Kidney (tissue), 13 donors: ENCODE measurements at regions not wholly inside any gene's neighbourhood (a gene's known extent, or its start where the extent isn't known, plus 50 kb on each side); places are given as distances from the start of the nearest gene placed in this dataset.

ENCODE experiments used
- DNase-seq, 5 donors: peaks; one replicate each; pipeline ENCODE4 v3.0.0-alpha.2; 2013 to 2020
- FAIRE-seq: peaks from 2 replicates; lab custom pipeline; 2012; peaks lifted over from hg19 to GRCh38; lab: Jason Lieb, UNC
- H3K27ac ChIP-seq, 2 donors: one replicate each; pipeline ENCODE4 v1.7.0; 2013; ENCODE audit warnings: low read depth in 2 of 2, low read length in 2 of 2, inconsistent platforms in 1 of 2
- H3K27me3 ChIP-seq: one replicate; pipeline ENCODE4 v1.7.1; 2013; ENCODE audit warnings: low read length, inconsistent platforms; ENCODE audit not compliant: control insufficient read depth, insufficient read depth
- H3K36me3 ChIP-seq, 3 donors: one replicate each; pipeline versions ENCODE4 v1.7.0 to v1.7.1; 2013; ENCODE audit warnings: low read length in 3 of 3, control low read depth in 1 of 3, inconsistent platforms in 1 of 3; ENCODE audit not compliant: insufficient read depth in 3 of 3, control insufficient read depth in 2 of 3
- H3K4me1 ChIP-seq, 3 donors: one replicate each; pipeline versions ENCODE4 v1.7.0 to v1.7.1; 2013; ENCODE audit warnings: low read length in 3 of 3, inconsistent platforms in 1 of 3, low read depth in 1 of 3; ENCODE audit not compliant: control insufficient read depth in 2 of 3, insufficient read depth in 2 of 3
- H3K4me3 ChIP-seq, 3 donors: one replicate each; pipeline versions ENCODE4 v1.7.0 to v1.8.1; 2013; ENCODE audit warnings: low read length in 3 of 3, control low read depth in 1 of 3, inconsistent platforms in 1 of 3
- H3K9ac ChIP-seq, 3 donors: one replicate each; pipeline versions ENCODE4 v1.7.0 to v1.7.1; 2013; ENCODE audit warnings: low read length in 3 of 3, control low read depth in 1 of 3, inconsistent platforms in 1 of 3
- H3K9me3 ChIP-seq, 3 donors: one replicate each; pipeline versions ENCODE4 v1.7.0 to v1.7.1; 2013; ENCODE audit warnings: low read length in 3 of 3, control low read depth in 1 of 3, inconsistent platforms in 1 of 3; ENCODE audit not compliant: control insufficient read depth in 2 of 3, insufficient read depth in 1 of 3
- CTCF ChIP-seq: IDR thresholded peaks from 3 replicates; pipeline ENCODE4 v1.5.1; 2012; ENCODE audit warnings: mild to moderate bottlenecking, moderate library complexity, borderline replicate concordance; ENCODE audit not compliant: insufficient read depth; ENCODE audit errors: extremely low read depth
- intact Hi-C: fragments of 100-400 bp; cut with DNase I; formaldehyde crosslinking; loops from one replicate; pipeline ENCODE4 v1.11.1; 2022
- donor health status: control.
- donor health status: control.
- donor health status: control.
- donor health status: control.
- donor health status: control.
- donor health status: DM: yes; HTN: yes; CAD: no.
- donor health status: Normal renal cell carcinoma (clear cell type).

GRCh38 chr6:84469144-84469543 is 241.7 kb upstream of the CEP162 start:
- Histone ChIP-seq H3K4me1 (no peaks in the 10 kb centered on the region), H3K27ac (no peak overlapping the region), H3K27me3 (no peaks in the 10 kb centered on the region), H3K36me3 (no peaks in the 10 kb centered on the region), H3K4me3 (no peak overlapping the region), H3K9ac (no peak overlapping the region), H3K9me3 (peaks cover 0 to 3% (median 0%) of the 10 kb centered on the region in 3 donors)
- DNase-seq (no peak), FAIRE-seq (no peak)
- intact Hi-C loops, result no loop called here
- TF ChIP-seq CTCF, result no peak

- DNase-seq (no peak), FAIRE-seq (no peak)
- Histone ChIP-seq H3K27ac (no peak overlapping the region), H3K27me3 (no peaks in the 10 kb centered on the region), H3K9me3 (no peaks in the 10 kb centered on the region), H3K36me3 (no peaks in the 10 kb centered on the region), H3K4me1 (no peaks in the 10 kb centered on the region), H3K4me3 (no peak overlapping the region), H3K9ac (no peak overlapping the region)
- intact Hi-C loops, result no loop called here
- no peak for TF ChIP-seq CTCF
These were observed 239.9 kb upstream of the CEP162 start for GRCh38 chr6:84467296-84467695.

DNA sequence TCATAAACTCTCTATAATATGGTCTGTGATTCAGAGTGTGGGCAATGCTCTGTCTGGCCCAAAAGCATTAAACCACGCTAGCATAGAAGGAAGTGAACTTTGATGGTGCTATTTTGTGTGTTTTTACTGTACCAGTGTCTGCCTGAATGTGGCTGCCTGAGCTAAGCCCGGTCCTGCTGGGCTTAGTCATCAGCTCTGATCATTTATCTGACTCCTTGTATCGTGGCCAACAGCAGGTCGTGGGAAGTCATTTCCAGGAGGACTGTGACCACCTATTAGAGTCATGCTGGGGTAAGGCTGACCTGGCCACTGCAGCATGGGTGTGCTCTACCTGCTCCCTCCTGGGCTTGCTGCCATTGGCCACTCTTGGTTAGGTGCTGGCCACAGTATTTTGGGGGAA is 239.1 kb upstream of the CEP162 start:
- no peak for FAIRE-seq
- intact Hi-C loops, result no loop called here
- DNase-seq, result no peak
- Histone ChIP-seq H3K4me1 (no peaks in the 10 kb centered on the region), H3K27ac (no peak overlapping the region), H3K9me3 (no peaks in the 10 kb centered on the region), H3K27me3 (no peaks in the 10 kb centered on the region), H3K36me3 (no peaks in the 10 kb centered on the region), H3K4me3 (no peak overlapping the region), H3K9ac (no peak overlapping the region)
- no peak for TF ChIP-seq CTCF

DNA sequence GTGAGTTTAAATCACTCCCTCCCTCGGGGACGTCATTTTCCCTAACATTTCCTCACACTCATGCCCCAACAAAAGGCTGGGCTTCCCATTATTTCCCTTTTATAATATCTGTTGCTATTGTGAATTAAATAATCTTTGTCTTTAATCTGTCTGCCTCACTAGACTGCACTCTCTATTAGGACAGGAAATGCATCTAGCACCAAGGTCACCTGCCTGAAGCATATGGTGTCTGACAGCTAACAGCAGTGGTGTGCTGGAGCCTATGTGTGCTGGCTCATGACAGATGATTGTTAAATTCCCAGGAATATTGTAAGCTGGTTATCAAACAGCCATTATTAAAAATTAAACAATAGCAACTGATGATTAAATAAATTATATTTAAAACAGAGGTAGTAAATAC is 237.0 kb upstream of the CEP162 start:
- no peak for DNase-seq
- intact Hi-C loops, result no loop called here
- no peak for FAIRE-seq

More for the DNA sequence above, 237.0 kb upstream of the CEP162 start:
- Histone ChIP-seq H3K27ac (no peak overlapping the region), H3K9me3 (no peaks in the 10 kb centered on the region), H3K36me3 (no peaks in the 10 kb centered on the region), H3K4me1 (no peaks in the 10 kb centered on the region), H3K27me3 (no peaks in the 10 kb centered on the region), H3K4me3 (no peak overlapping the region), H3K9ac (no peak overlapping the region)
- no peak for TF ChIP-seq CTCF
